ENCODE measurements at regions not wholly inside any gene's neighbourhood (a gene's known extent, or its start where the extent isn't known, plus 50 kb on each side); places are given as distances from the start of the nearest gene placed in this dataset.

DNA sequence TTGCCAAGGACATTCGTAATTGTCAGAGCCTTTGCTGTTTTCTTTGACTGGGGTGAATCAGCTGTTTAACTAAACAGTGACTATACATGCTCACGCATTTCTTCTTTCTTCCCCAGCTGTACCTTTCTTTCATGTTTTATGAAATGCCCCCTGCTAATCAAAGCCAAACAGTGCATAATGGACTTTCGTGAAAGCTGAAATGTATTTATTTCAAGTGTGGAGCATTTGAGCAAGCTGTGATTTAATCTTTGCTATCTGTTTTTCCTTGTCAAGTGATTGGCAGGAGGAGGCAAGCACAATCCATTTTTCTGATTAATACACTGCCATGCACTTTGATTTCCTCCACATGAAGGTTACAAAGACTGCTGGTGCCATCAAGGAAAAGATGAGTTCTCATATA is 831.7 kb upstream of the SPRY2 start:
- TF ChIP-seq POLR2AphosphoS5 (IDR thresholded peaks at IDR 0.05) = no peak
- TF ChIP-seq, protein P1, sequence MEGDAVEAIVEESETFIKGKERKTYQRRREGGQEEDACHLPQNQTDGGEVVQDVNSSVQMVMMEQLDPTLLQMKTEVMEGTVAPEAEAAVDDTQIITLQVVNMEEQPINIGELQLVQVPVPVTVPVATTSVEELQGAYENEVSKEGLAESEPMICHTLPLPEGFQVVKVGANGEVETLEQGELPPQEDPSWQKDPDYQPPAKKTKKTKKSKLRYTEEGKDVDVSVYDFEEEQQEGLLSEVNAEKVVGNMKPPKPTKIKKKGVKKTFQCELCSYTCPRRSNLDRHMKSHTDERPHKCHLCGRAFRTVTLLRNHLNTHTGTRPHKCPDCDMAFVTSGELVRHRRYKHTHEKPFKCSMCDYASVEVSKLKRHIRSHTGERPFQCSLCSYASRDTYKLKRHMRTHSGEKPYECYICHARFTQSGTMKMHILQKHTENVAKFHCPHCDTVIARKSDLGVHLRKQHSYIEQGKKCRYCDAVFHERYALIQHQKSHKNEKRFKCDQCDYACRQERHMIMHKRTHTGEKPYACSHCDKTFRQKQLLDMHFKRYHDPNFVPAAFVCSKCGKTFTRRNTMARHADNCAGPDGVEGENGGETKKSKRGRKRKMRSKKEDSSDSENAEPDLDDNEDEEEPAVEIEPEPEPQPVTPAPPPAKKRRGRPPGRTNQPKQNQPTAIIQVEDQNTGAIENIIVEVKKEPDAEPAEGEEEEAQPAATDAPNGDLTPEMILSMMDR (IDR thresholded peaks at IDR 0.05) = no peak
- TF ChIP-seq POLR2A (IDR thresholded peaks at IDR 0.05) = no peak
- TF ChIP-seq EP300 (IDR thresholded peaks at IDR 0.05) = no peak

All from gastroesophageal sphincter (tissue), 3 donors.